Stimulated activated CD8-positive, alpha-beta memory T cell treated with anti-CD3 and anti-CD28 coated beads, Interleukin-4, amount 100 ng/mL, for 48 hours (primary cell): ENCODE measurements at regions not wholly inside any gene's neighbourhood (a gene's known extent, or its start where the extent isn't known, plus 50 kb on each side); places are given as distances from the start of the nearest gene placed in this dataset.
"Not testable (repeated sequence)": the region's sequence is repeated elsewhere in the genome, so short reads cannot be mapped to it uniquely, and the experiment has no call there.

Experiments
- DNase-seq: peaks from one replicate; pipeline ENCODE4 v3.0.0-alpha.2; 2020

GRCh38 chr3:109678600-109678999, 341.3 kb upstream of the DPPA4 start:
- DNase-seq = no peak

DNA sequence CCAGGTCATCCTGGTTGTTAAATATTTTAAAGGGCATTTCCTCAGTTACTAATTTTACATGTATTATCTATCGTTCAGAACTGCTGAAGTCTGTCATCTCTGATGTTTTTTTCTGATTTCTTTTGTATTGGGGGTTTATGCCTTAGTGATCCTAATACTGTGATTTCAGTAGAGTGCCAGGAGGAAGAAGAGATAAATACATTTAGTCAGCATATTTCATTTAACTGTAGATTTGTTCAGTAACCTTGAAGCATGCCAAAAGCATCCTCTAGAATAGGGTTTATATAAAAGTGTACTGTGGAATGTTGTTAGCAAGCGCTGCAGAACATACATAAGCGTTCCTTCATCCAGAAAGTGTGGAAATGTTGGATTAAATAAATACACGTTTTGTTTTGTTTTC, 342.3 kb upstream of the DPPA4 start:
- no peak for DNase-seq

- DNase-seq = no peak
These were observed 346.4 kb upstream of the DPPA4 start for GRCh38 chr3:109683746-109684145.

GRCh38 chr3:109685084-109686079, 348.0 kb upstream of the DPPA4 start:
- no peak for DNase-seq

- no peak for DNase-seq
These were observed 350.3 kb upstream of the DPPA4 start for GRCh38 chr3:109687626-109688025.

GRCh38 chr3:109696932-109697331, 359.6 kb upstream of the DPPA4 start:
- DNase-seq = no peak

- DNase-seq = peak; percentile 31
These were observed 364.9 kb upstream of the DPPA4 start for GRCh38 chr3:109702252-109702651.

DNA sequence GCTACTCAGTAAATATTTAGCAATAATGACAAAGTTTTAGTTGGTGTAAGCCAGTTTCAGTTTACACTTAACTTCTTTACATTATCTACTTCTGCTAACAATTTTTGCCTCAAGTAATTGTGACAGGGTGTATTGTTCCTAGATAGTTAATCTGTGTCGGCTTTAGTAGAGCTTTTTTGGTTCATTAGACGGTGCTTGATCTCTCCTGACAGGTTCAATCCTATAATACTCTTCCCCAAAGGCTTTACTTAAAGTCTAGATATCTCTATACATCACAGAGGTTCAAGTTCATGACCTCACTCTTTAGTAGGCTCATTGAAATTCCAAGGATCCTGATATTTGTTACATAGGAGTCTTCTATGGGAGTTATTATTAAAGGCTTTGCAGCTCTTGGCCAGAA, 365.6 kb upstream of the DPPA4 start:
- no peak for DNase-seq

- DNase-seq = not testable (repeated sequence)
These were observed 367.8 kb upstream of the DPPA4 start for GRCh38 chr3:109705133-109705532.

DNA sequence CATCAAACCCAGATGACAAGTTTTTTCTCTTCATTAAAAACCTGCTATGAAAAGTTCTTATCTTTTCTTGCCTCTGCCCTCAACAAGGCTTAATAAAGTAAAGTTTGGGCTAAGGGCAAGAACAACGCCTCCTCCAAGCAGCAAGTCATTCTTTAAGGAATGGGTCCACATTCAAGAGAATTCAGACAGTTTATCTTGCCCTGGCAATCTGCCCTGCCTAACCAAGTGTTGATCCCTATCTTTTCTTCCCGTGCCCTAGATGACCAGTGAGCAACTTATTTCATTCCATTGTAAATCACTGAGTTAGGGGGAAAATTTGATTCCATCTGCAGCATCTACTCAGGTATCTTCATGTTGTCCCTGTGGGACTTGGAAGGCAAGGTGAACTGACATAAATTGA, 370.3 kb upstream of the DPPA4 start:
- no peak for DNase-seq

GRCh38 chr3:109713288-109713687, 375.9 kb upstream of the DPPA4 start:
- DNase-seq = no peak

- no peak for DNase-seq
These were observed 378.4 kb upstream of the DPPA4 start for GRCh38 chr3:109715707-109716106.

DNA sequence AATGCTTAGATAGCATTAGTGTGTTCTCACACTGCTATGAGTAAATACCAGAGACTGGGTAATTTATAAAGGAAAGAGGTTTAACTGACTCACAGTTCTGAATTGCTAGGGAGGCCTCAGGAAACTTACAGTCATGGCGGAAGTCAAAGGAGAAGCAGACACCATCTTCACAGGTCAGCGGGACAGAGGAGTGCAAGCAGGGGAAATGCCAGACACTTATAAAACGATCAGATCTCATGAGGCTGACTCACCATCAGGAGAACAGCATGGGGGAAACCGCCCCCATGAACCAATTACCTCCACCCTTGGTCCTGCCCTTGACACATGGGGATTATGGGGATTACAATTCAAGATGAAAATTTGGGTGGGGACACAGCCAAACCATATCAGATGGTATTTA, 381.5 kb upstream of the DPPA4 start:
- no peak for DNase-seq

DNA sequence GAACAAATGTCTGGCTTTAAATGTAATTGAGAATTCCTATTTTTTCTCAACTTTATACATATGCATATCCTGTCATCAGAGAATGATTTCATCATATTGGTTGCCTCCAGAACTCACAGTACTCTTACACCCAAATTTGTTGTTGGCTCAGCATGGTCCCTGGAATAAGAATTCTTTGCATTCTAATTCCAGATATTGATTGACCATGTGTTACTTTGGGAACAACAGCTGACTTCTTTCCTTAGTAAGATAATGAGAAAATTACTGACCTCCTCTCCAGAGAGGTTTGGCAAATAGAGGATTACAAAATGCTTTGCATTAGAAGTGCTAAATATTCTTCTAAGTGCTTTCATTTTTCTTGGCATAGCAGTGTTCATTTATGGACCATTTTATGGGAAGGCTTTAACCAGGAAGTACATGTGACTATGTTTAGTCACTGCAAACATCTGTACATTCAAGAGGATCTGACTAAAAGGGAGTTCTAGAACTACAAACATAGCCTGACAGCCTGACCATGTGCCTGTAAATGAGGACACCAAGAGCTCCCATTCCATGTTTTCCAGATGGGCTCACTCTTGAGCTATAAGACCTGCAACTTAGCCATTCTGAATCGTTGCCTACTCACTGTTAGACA, 391.6 kb upstream of the DPPA4 start:
- DNase-seq = no peak

- peak; percentile 70 for DNase-seq
These were observed 394.5 kb upstream of the DPPA4 start for GRCh38 chr3:109731639-109732473.

- DNase-seq = no peak
These were observed 406.6 kb upstream of the DPPA4 start for GRCh38 chr3:109743981-109744380.

GRCh38 chr3:109772520-109772919, 435.2 kb upstream of the DPPA4 start:
- DNase-seq = no peak

GRCh38 chr3:109774108-109774507, 436.8 kb upstream of the DPPA4 start:
- DNase-seq = no peak

- DNase-seq = no peak
These were observed 446.9 kb upstream of the DPPA4 start for GRCh38 chr3:109784285-109784684.

- DNase-seq = no peak
These were observed 447.7 kb upstream of the DPPA4 start for GRCh38 chr3:109784852-109785631.

GRCh38 chr3:109803274-109803673, 465.9 kb upstream of the DPPA4 start:
- DNase-seq = no peak

GRCh38 chr3:109804697-109805096, 467.4 kb upstream of the DPPA4 start:
- DNase-seq = no peak
